ENCODE measurements at regions not wholly inside any gene's neighbourhood (a gene's known extent, or its start where the extent isn't known, plus 50 kb on each side); places are given as distances from the start of the nearest gene placed in this dataset.

- no peak for TF ChIP-seq YY1 (IDR thresholded peaks at IDR 0.05; ENCODE audit: insufficient read depth, insufficient read length)
- TF ChIP-seq SUZ12 (IDR thresholded peaks at IDR 0.05; ENCODE audit: extremely low read depth, insufficient read depth, insufficient read length) = no peak
- no peak for TF ChIP-seq ZNF274 (IDR thresholded peaks at IDR 0.05; ENCODE audit: low read depth, low read length)
- H3K9ac ChIP-seq (ENCODE audit: insufficient read length, low read depth) = no peak overlapping the region
- no peak for DNase-seq (ENCODE audit: low read depth, low spot score)
- H3K27me3 ChIP-seq (ENCODE audit: insufficient read depth, insufficient read length) = no peaks in the 10 kb centered on the region
- no peaks in the 10 kb centered on the region for H3K36me3 ChIP-seq (ENCODE audit: insufficient read depth, insufficient read length, low read length)
- no peaks in the 10 kb centered on the region for H3K4me1 ChIP-seq (ENCODE audit: insufficient read depth, insufficient read length)
- H3K9me3 ChIP-seq (ENCODE audit: insufficient read depth, low read length) = no peaks in the 10 kb centered on the region
- H3K4me3 ChIP-seq (ENCODE audit: insufficient read length, low read depth) = no peak overlapping the region
Measured at GRCh38 chr6:81694855-81695254, 57.6 kb downstream of the TENT5A start.

DNA sequence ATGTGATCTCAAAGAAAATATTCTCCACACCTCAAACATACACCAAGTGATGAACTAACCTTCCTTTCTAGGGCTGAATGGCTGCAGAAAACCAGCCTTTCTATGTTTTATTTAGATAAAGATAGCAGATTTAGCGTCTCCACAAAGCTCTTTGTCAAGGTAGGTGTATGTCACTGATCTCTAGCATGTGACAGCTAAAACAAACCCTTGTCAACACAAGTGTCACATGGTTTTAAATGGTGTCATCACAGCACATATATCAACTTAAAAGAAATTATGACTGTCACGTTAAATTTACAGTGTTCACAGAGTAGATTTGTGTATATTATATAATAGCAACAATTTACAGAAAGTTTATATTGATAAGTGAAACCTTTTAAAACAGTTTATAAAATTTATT, 58.3 kb downstream of the TENT5A start:
- H3K4me1 ChIP-seq (ENCODE audit: insufficient read depth, insufficient read length) = no peaks in the 10 kb centered on the region
- no peak for TF ChIP-seq ZNF274 (IDR thresholded peaks at IDR 0.05; ENCODE audit: low read depth, low read length)
- TF ChIP-seq YY1 (IDR thresholded peaks at IDR 0.05; ENCODE audit: insufficient read depth, insufficient read length) = no peak
- TF ChIP-seq SUZ12 (IDR thresholded peaks at IDR 0.05; ENCODE audit: extremely low read depth, insufficient read depth, insufficient read length) = no peak
- no peak for DNase-seq (ENCODE audit: low read depth, low spot score)
- H3K9ac ChIP-seq (ENCODE audit: insufficient read length, low read depth) = no peak overlapping the region
- H3K9me3 ChIP-seq (ENCODE audit: insufficient read depth, low read length) = no peaks in the 10 kb centered on the region
- no peak overlapping the region for H3K4me3 ChIP-seq (ENCODE audit: insufficient read length, low read depth)
- H3K27me3 ChIP-seq (ENCODE audit: insufficient read depth, insufficient read length) = no peaks in the 10 kb centered on the region
- no peaks in the 10 kb centered on the region for H3K36me3 ChIP-seq (ENCODE audit: insufficient read depth, insufficient read length, low read length)

DNA sequence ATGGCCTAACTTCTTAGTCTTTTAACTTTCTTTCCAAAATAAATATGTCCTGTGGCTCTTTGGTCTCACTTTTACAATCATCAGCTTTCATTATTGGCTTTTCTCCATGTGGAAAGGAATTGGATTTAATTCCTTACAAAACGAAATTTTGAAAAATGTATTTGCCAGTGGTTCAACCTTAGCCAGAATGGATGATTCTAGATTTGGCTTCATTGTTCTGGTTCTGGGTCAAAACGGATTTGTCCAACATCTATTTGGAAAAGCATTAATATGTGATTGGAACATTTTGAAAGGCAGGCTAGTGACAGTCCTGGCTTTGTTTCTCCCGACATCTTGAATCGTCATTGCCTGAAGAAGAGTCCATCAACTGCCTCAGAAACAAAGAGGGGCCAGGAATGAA, 59.2 kb downstream of the TENT5A start:
- Histone ChIP-seq H3K36me3 (ENCODE audit: insufficient read depth, insufficient read length, low read length) (no peaks in the 10 kb centered on the region), H3K9ac (ENCODE audit: insufficient read length, low read depth) (no peak overlapping the region), H3K4me1 (ENCODE audit: insufficient read depth, insufficient read length) (no peaks in the 10 kb centered on the region), H3K4me3 (ENCODE audit: insufficient read length, low read depth) (no peak overlapping the region), H3K9me3 (ENCODE audit: insufficient read depth, low read length) (no peaks in the 10 kb centered on the region), H3K27me3 (ENCODE audit: insufficient read depth, insufficient read length) (no peaks in the 10 kb centered on the region)
- TF ChIP-seq SUZ12 (IDR thresholded peaks at IDR 0.05; ENCODE audit: extremely low read depth, insufficient read depth, insufficient read length) (no peak), ZNF274 (IDR thresholded peaks at IDR 0.05; ENCODE audit: low read depth, low read length) (no peak), YY1 (IDR thresholded peaks at IDR 0.05; ENCODE audit: insufficient read depth, insufficient read length) (no peak)
- no peak for DNase-seq (ENCODE audit: low read depth, low spot score)

- TF ChIP-seq SUZ12 (IDR thresholded peaks at IDR 0.05; ENCODE audit: extremely low read depth, insufficient read depth, insufficient read length) (no peak), YY1 (IDR thresholded peaks at IDR 0.05; ENCODE audit: insufficient read depth, insufficient read length) (no peak), ZNF274 (IDR thresholded peaks at IDR 0.05; ENCODE audit: low read depth, low read length) (no peak)
- no peak for DNase-seq (ENCODE audit: low read depth, low spot score)
- no peaks in the 10 kb centered on the region for H3K9me3 ChIP-seq (ENCODE audit: insufficient read depth, low read length)
- no peak overlapping the region for H3K9ac ChIP-seq (ENCODE audit: insufficient read length, low read depth)
- H3K4me3 ChIP-seq (ENCODE audit: insufficient read length, low read depth) = no peak overlapping the region
- no peaks in the 10 kb centered on the region for H3K27me3 ChIP-seq (ENCODE audit: insufficient read depth, insufficient read length)
- no peaks in the 10 kb centered on the region for H3K4me1 ChIP-seq (ENCODE audit: insufficient read depth, insufficient read length)
- H3K36me3 ChIP-seq (ENCODE audit: insufficient read depth, insufficient read length, low read length) = no peaks in the 10 kb centered on the region
Measured at GRCh38 chr6:81690073-81690472, 62.4 kb downstream of the TENT5A start.

DNA sequence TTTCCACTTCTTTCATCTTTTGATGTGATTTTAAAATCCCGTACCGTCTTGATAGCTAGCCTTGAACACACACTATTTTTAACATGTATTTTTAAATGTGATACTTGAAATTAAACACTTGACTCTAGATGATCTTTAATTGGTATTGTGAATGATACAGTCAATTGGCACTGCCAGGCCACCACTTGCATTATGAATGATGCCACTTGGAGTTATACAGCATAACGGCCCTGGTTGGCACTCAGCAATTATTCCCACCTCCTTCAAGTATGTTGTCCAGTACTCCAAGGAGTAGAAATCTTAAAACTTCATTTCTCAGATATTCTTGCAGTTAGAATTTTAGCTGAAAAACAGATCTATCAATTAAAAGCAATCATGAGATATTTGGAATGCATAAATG, 62.9 kb downstream of the TENT5A start:
- Histone ChIP-seq H3K4me1 (ENCODE audit: insufficient read depth, insufficient read length) (no peaks in the 10 kb centered on the region), H3K36me3 (ENCODE audit: insufficient read depth, insufficient read length, low read length) (no peaks in the 10 kb centered on the region), H3K4me3 (ENCODE audit: insufficient read length, low read depth) (no peak overlapping the region), H3K9ac (ENCODE audit: insufficient read length, low read depth) (no peak overlapping the region), H3K27me3 (ENCODE audit: insufficient read depth, insufficient read length) (no peaks in the 10 kb centered on the region), H3K9me3 (ENCODE audit: insufficient read depth, low read length) (no peaks in the 10 kb centered on the region)
- no peak for TF ChIP-seq SUZ12 (IDR thresholded peaks at IDR 0.05; ENCODE audit: extremely low read depth, insufficient read depth, insufficient read length)
- TF ChIP-seq YY1 (IDR thresholded peaks at IDR 0.05; ENCODE audit: insufficient read depth, insufficient read length) = no peak
- TF ChIP-seq ZNF274 (IDR thresholded peaks at IDR 0.05; ENCODE audit: low read depth, low read length) = no peak
- no peak for DNase-seq (ENCODE audit: low read depth, low spot score)

- no peak overlapping the region for H3K9ac ChIP-seq (ENCODE audit: insufficient read length, low read depth)
- H3K4me3 ChIP-seq (ENCODE audit: insufficient read length, low read depth) = no peak overlapping the region
- no peaks in the 10 kb centered on the region for H3K36me3 ChIP-seq (ENCODE audit: insufficient read depth, insufficient read length, low read length)
- no peaks in the 10 kb centered on the region for H3K9me3 ChIP-seq (ENCODE audit: insufficient read depth, low read length)
- no peak for TF ChIP-seq ZNF274 (IDR thresholded peaks at IDR 0.05; ENCODE audit: low read depth, low read length)
- no peak for TF ChIP-seq YY1 (IDR thresholded peaks at IDR 0.05; ENCODE audit: insufficient read depth, insufficient read length)
- TF ChIP-seq SUZ12 (IDR thresholded peaks at IDR 0.05; ENCODE audit: extremely low read depth, insufficient read depth, insufficient read length) = no peak
- DNase-seq (ENCODE audit: low read depth, low spot score) = no peak
- no peaks in the 10 kb centered on the region for H3K4me1 ChIP-seq (ENCODE audit: insufficient read depth, insufficient read length)
- no peaks in the 10 kb centered on the region for H3K27me3 ChIP-seq (ENCODE audit: insufficient read depth, insufficient read length)
Measured at GRCh38 chr6:81683912-81684311, 68.6 kb downstream of the TENT5A start.

DNA sequence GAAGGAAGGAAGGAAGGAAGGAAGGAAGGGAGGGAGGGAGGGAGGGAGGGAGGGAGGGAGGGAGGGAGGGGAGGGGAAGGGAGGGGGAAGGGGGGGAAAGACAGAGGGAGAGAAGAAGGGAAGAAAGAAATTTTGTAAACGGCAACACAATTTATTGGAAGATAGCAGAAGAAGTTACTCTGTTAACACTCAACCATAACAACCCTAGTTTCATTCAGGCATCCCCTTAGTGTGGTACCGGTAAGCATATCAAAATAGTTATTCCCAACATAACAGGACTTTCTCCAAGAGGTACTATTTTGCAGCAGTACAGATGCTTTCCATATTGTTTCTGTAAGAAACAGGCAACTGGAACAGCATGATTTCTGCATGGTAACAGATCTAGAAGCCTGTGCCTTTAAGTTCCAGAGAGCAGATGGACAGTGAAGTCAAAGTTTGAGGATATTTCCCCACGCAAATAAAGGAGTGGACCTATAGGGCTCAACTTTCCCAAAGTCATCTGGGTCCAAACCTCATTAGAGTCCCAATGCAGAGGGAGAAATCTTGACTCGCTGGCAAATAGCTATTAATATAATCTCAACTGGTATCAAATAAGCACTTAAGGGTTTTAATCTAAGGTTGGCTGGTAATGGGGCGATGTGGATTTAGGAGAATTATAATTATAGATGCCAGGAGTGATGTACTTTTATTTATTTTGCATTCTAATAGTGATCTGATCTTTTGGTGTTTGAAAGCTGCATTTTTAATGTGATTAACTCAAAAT, 69.4 kb downstream of the TENT5A start:
- H3K9me3 ChIP-seq (ENCODE audit: insufficient read depth, low read length) = no peaks in the 10 kb centered on the region
- no peak overlapping the region for H3K4me3 ChIP-seq (ENCODE audit: insufficient read length, low read depth)
- no peak for DNase-seq (ENCODE audit: low read depth, low spot score)
- H3K36me3 ChIP-seq (ENCODE audit: insufficient read depth, insufficient read length, low read length) = no peaks in the 10 kb centered on the region
- no peaks in the 10 kb centered on the region for H3K4me1 ChIP-seq (ENCODE audit: insufficient read depth, insufficient read length)
- no peak overlapping the region for H3K9ac ChIP-seq (ENCODE audit: insufficient read length, low read depth)
- H3K27me3 ChIP-seq (ENCODE audit: insufficient read depth, insufficient read length) = no peaks in the 10 kb centered on the region
- TF ChIP-seq SUZ12 (IDR thresholded peaks at IDR 0.05; ENCODE audit: extremely low read depth, insufficient read depth, insufficient read length) (no peak), ZNF274 (IDR thresholded peaks at IDR 0.05; ENCODE audit: low read depth, low read length) (no peak), YY1 (IDR thresholded peaks at IDR 0.05; ENCODE audit: insufficient read depth, insufficient read length) (no peak)

Measured in NT2/D1 (cell line).